ENCODE measurements at regions not wholly inside any gene's neighbourhood (a gene's known extent, or its start where the extent isn't known, plus 50 kb on each side); places are given as distances from the start of the nearest gene placed in this dataset.

GRCh38 chr12:67910360-67911274 is 78.6 kb upstream of the IFNG-AS1 start:
- no peak overlapping the region for H3K4me3 ChIP-seq (ENCODE audit: low read depth, low read length)

GRCh38 chr12:67911275-67911600 is 78.0 kb upstream of the IFNG-AS1 start:
- no peak for DNase-seq (ENCODE audit: low read depth)
- no peak overlapping the region for H3K4me3 ChIP-seq (ENCODE audit: low read depth, low read length)
- TF ChIP-seq, protein P1, sequence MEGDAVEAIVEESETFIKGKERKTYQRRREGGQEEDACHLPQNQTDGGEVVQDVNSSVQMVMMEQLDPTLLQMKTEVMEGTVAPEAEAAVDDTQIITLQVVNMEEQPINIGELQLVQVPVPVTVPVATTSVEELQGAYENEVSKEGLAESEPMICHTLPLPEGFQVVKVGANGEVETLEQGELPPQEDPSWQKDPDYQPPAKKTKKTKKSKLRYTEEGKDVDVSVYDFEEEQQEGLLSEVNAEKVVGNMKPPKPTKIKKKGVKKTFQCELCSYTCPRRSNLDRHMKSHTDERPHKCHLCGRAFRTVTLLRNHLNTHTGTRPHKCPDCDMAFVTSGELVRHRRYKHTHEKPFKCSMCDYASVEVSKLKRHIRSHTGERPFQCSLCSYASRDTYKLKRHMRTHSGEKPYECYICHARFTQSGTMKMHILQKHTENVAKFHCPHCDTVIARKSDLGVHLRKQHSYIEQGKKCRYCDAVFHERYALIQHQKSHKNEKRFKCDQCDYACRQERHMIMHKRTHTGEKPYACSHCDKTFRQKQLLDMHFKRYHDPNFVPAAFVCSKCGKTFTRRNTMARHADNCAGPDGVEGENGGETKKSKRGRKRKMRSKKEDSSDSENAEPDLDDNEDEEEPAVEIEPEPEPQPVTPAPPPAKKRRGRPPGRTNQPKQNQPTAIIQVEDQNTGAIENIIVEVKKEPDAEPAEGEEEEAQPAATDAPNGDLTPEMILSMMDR (IDR thresholded peaks at IDR 0.05; ENCODE audit: insufficient read depth, low read depth, low read length, missing control alignments) = no peak

More at GRCh38 chr12:67910360-67911274, 78.6 kb upstream of the IFNG-AS1 start:
- TF ChIP-seq, protein P1 (IDR thresholded peaks at IDR 0.05; ENCODE audit: insufficient read depth, low read depth, low read length, missing control alignments) = no peak
- DNase-seq (ENCODE audit: low read depth) = no peak

DNA sequence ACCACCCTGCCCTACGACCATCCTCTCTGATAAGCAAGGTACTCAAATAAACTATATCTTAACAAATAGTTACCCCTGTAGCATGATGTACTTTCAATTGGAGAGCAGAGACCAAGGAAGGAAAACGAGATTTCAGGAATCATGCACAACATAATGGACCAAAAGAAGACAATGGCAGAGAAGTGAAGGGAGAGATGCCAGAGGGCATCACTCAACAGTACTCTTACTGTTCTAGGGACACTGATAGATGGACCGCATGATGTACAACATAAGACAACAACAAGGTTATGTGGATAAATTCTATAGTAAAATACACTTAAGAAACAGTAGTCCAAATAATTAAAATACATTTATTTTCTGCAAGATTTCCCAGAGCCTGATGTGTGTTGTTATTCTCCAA is 77.5 kb upstream of the IFNG-AS1 start:
- no peak for DNase-seq (ENCODE audit: low read depth)
- H3K4me3 ChIP-seq (ENCODE audit: low read depth, low read length) = no peak overlapping the region
- TF ChIP-seq, protein P1 (IDR thresholded peaks at IDR 0.05; ENCODE audit: insufficient read depth, low read depth, low read length, missing control alignments) = no peak

DNA sequence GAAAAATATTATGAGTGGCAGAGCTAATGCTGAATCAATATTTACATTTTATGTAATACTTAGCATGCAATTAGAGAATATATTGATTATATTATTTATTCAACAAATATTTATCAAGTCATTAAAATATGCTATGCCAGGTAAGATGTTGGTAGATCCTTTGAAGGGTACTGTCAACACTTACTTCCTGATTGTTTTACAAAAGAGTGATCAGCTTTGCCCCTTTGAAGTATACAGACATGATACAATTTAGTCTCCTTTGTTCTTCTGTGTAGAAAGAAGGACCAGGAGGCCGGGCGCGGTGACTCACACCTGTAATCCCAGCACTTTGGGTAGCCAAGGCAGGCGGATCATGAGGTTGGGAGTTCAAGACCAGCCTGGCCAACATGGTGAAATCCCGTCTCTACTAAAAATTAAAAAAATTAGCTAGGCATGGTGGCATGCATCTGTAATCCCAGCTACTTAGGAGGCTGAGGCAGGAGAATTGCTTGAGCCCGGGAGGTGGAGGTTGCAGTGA is 73.9 kb upstream of the IFNG-AS1 start:
- no peak overlapping the region for H3K4me3 ChIP-seq (ENCODE audit: low read depth, low read length)
- DNase-seq (ENCODE audit: low read depth) = no peak
- TF ChIP-seq, protein P1 (IDR thresholded peaks at IDR 0.05; ENCODE audit: insufficient read depth, low read depth, low read length, missing control alignments) = no peak

DNA sequence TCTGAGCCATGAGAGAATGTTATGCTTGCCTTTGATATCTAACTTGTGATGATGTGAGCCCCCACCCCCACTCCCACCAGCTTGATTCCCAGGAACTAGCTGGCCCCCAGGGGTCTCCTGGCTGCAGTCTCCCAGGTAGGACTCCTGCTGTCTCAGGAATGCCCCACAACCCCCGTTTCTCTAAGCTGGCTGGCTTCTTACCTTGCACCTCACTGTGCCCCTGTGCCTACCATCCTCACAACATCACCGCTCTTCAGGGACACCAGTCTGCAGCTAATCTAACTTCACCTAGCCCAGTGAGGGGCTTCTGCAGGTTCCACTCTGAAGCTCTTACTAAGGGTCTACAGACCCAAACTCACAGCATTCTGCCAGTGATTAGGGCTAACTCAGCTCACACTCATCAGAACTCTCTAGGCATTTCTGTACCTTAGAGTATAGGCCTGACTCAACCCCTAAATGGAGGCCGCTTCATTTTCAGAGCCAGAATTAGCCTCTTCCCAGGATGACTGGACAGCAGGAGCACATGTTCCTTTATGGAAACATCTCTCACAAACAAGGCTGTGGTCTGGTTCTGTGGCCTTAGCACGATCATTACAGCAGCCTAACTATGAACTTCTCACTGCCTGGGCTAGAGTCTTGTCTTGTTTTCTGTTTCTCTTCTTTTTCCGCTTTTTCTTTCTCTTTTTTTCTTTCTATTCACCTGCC is 72.8 kb upstream of the IFNG-AS1 start:
- DNase-seq (ENCODE audit: low read depth) = peak; percentile 15
- TF ChIP-seq, protein P1 (IDR thresholded peaks at IDR 0.05; ENCODE audit: insufficient read depth, low read depth, low read length, missing control alignments) = no peak
- H3K4me3 ChIP-seq (ENCODE audit: low read depth, low read length) = no peak overlapping the region

DNA sequence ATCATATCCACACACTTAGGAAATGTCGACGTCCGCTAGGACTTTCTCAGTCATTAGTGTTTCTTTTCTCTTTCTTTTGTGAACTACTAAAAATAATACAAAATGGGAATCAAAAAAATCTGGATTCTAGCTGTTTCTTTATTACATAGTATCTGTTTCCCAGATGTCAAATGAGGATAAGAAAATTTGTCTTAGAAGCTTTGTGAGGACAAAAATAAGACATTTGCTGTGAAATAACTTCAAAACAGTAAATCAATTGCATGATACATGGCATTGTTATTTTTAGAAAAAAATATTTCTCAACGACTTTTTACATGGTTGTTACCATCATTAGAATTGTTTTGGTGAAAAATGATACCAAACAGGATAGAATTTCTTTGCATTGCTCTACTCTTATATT is 71.4 kb upstream of the IFNG-AS1 start:
- no peak overlapping the region for H3K4me3 ChIP-seq (ENCODE audit: low read depth, low read length)
- TF ChIP-seq, protein P1 (IDR thresholded peaks at IDR 0.05; ENCODE audit: insufficient read depth, low read depth, low read length, missing control alignments) = no peak
- no peak for DNase-seq (ENCODE audit: low read depth)

Measured in GM12865 (cell line).